HepG2 (cell line): ENCODE measurements at regions not wholly inside any gene's neighbourhood (a gene's known extent, or its start where the extent isn't known, plus 50 kb on each side); places are given as distances from the start of the nearest gene placed in this dataset.
A peak's percentile ranks its signal among the peaks of the same experiment; 100 is the strongest.

Experiments used
- ATAC-seq: fragments of 200-7000 bp; cut with Tn5 transposase; 3 replicates; pipeline ENCODE4 v1.9.1; 2020; ENCODE audit warnings: mild to moderate bottlenecking, moderate library complexity
- BruUV-seq: library from RNA; stranded (reverse); fragments of 400-500 nt; replicated peaks from 2 replicates; lab custom pipeline; 2021; lab: Mats Ljungman, UMichigan
- CTCF ChIA-PET: fragments of 300-600 bp; formaldehyde crosslinking; extraction: SDS; loops from one replicate; lab custom pipeline; 2021; ENCODE audit warnings: low total read pairs, inconsistent platforms, low intra/inter-chr PET ratio; lab: Yijun Ruan, JAX
- POLR2A ChIA-PET: fragments of 350-600 bp; sonication (Branson Sonifier 250); formaldehyde crosslinking; loops from one replicate; lab custom pipeline; 2020; ENCODE audit warnings: antibody characterized with exemption, inconsistent platforms; lab: Yijun Ruan, JAX
- DNase-seq: peaks from one replicate; pipeline ENCODE4 v3.0.0-alpha.2; 2015; ENCODE audit warnings: low spot score
- FAIRE-seq: peaks from 3 replicates; lab custom pipeline; 2011; peaks lifted over from hg19 to GRCh38; lab: Jason Lieb, UNC
- H2AFZ ChIP-seq: one replicate; pipeline ENCODE4 v1.6.1; 2011; ENCODE audit warnings: low read length, inconsistent platforms
- H3K27ac ChIP-seq: fragments of 300-600 bp; 3 replicates; pipeline ENCODE4 v1.8.0; 2011; ENCODE audit warnings: mixed run types, mild to moderate bottlenecking, mixed read lengths, low read length, inconsistent platforms; ENCODE audit not compliant: insufficient read depth; ENCODE audit errors: extremely low read length
- H3K27me3 ChIP-seq, 2 experiments: fragments of 200-600 bp in 1 of 2; 2 replicates in 1 of 2; 3 replicates in 1 of 2; pipeline versions ENCODE4 v1.6.0 to v1.8.0; 2011; ENCODE audit warnings: low read length in 2 of 2, mild to moderate bottlenecking in 2 of 2, moderate library complexity in 2 of 2, inconsistent platforms in 1 of 2; ENCODE audit not compliant: insufficient read depth in 2 of 2, control insufficient read depth in 1 of 2
- H3K36me3 ChIP-seq, 2 experiments: fragments of 200-600 bp in 1 of 2; replicated peaks in 1 of 2; 2 replicates in 1 of 2; 3 replicates in 1 of 2; pipeline versions ENCODE4 v1.5.1 to v1.8.0; 2011; ENCODE audit warnings: low read length in 2 of 2, inconsistent platforms in 1 of 2; ENCODE audit not compliant: insufficient read depth in 2 of 2, control insufficient read depth in 1 of 2
- H3K4me1 ChIP-seq: 2 replicates; pipeline ENCODE4 v1.5.1; 2012; ENCODE audit warnings: low read length, inconsistent platforms; ENCODE audit not compliant: insufficient read depth
- H3K4me2 ChIP-seq: 2 replicates; pipeline ENCODE4 v1.6.0; 2011; ENCODE audit warnings: low read depth, low read length, inconsistent platforms
- H3K4me3 ChIP-seq, 3 experiments: fragments of 200-600 bp in 1 of 3; sonication (generic), shearing (Covaris generic) in 1 of 3; replicated peaks in 1 of 3; 2 replicates each; pipeline ENCODE4 v1.5.1; 2011 to 2016; ENCODE audit warnings: low read length in 3 of 3, inconsistent platforms in 2 of 3, low read depth in 2 of 3, mild to moderate bottlenecking in 2 of 3, control low read depth in 1 of 3, mixed read lengths in 1 of 3; ENCODE audit not compliant: insufficient read depth in 1 of 3
- H3K79me2 ChIP-seq: one replicate; pipeline ENCODE4 v1.6.1; 2011; ENCODE audit warnings: low read length, inconsistent platforms; ENCODE audit not compliant: insufficient read depth
- H3K9ac ChIP-seq: 2 replicates; pipeline ENCODE4 v1.6.0; 2011; ENCODE audit warnings: mild to moderate bottlenecking, low read depth, low read length, inconsistent platforms; ENCODE audit not compliant: insufficient read depth
- H3K9me3 ChIP-seq: 2 replicates; pipeline ENCODE4 v1.5.1; 2012; ENCODE audit warnings: mild to moderate bottlenecking, low read length
- H4K20me1 ChIP-seq: 2 replicates; pipeline ENCODE4 v1.6.0; 2011; ENCODE audit warnings: inconsistent platforms, mild to moderate bottlenecking, low read length, moderate library complexity; ENCODE audit not compliant: insufficient read depth
- CAMTA2 ChIP-seq: sonication (generic); formaldehyde crosslinking; IDR thresholded peaks from 2 replicates; pipeline ENCODE4 v1.4.0; 2020; ENCODE audit warnings: mild to moderate bottlenecking, missing genetic modification reagents, borderline replicate concordance
- ELF4 ChIP-seq: sonication (generic); formaldehyde crosslinking; IDR thresholded peaks from 2 replicates; pipeline ENCODE4 v1.5.0; 2020; ENCODE audit warnings: missing genetic modification reagents, mild to moderate bottlenecking, moderate library complexity, borderline replicate concordance
- KLF6 ChIP-seq: IDR thresholded peaks from 2 replicates; pipeline ENCODE4 v1.8.0; 2016; ENCODE audit warnings: missing biosample characterization, missing genetic modification reagents
- NFYB ChIP-seq: sonication (generic); formaldehyde crosslinking; IDR thresholded peaks from 2 replicates; pipeline ENCODE4 v1.4.0; 2020; ENCODE audit warnings: missing genetic modification reagents
- RAD51 ChIP-seq: fragments of 450-650 bp; IDR thresholded peaks from 2 replicates; pipeline ENCODE4 v1.6.1; 2016; ENCODE audit warnings: borderline replicate concordance
- SAP130 ChIP-seq: IDR thresholded peaks from 2 replicates; pipeline ENCODE4 v1.6.1; 2016; ENCODE audit warnings: low read depth
- ZBTB25 ChIP-seq: IDR thresholded peaks from 2 replicates; pipeline ENCODE4 v1.6.1; 2018; ENCODE audit warnings: missing genetic modification reagents
- ZNF766 ChIP-seq: sonication (generic); formaldehyde crosslinking; IDR thresholded peaks from 2 replicates; pipeline ENCODE4 v1.5.0; 2020; ENCODE audit warnings: missing genetic modification reagents, borderline replicate concordance
- WGBS: methylation state at CpG from one replicate; pipeline ENCODE4 v1.1.6; 2017; ENCODE audit warnings: low lambda C conversion rate; 5-methylcytosine and 5-hydroxymethylcytosine counted together
- in situ Hi-C: cut with HindIII; loops from 2 replicates; pipeline ENCODE4 v1.10.0; 2017; ENCODE audit warnings: low pct_unique_long_range_greater_than_20kb; ENCODE audit not compliant: extremely low pct_ligation_motif_present
- intact Hi-C: fragments of 100-400 bp; cut with micrococcal nuclease; formaldehyde crosslinking; loops from one replicate; pipeline ENCODE4 v1.10.0; 2022; ENCODE audit not compliant: unreplicated experiment
- TF ChIP-seq, protein P1 (sequence below): sonication (generic); formaldehyde crosslinking; IDR thresholded peaks from 2 replicates; pipeline ENCODE4 v1.4.0; 2020; ENCODE audit warnings: mild to moderate bottlenecking, low read depth, missing genetic modification reagents
- TF ChIP-seq, protein P2 (sequence below): sonication (generic); formaldehyde crosslinking; IDR thresholded peaks from 2 replicates; pipeline ENCODE4 v1.4.0; 2020; ENCODE audit warnings: missing genetic modification reagents
- TF ChIP-seq, protein P3 (sequence below): sonication (generic); formaldehyde crosslinking; IDR thresholded peaks from 2 replicates; pipeline ENCODE4 v1.8.0; 2022; ENCODE audit warnings: missing genetic modification reagents, mild to moderate bottlenecking, inconsistent platforms, borderline replicate concordance

DNA sequence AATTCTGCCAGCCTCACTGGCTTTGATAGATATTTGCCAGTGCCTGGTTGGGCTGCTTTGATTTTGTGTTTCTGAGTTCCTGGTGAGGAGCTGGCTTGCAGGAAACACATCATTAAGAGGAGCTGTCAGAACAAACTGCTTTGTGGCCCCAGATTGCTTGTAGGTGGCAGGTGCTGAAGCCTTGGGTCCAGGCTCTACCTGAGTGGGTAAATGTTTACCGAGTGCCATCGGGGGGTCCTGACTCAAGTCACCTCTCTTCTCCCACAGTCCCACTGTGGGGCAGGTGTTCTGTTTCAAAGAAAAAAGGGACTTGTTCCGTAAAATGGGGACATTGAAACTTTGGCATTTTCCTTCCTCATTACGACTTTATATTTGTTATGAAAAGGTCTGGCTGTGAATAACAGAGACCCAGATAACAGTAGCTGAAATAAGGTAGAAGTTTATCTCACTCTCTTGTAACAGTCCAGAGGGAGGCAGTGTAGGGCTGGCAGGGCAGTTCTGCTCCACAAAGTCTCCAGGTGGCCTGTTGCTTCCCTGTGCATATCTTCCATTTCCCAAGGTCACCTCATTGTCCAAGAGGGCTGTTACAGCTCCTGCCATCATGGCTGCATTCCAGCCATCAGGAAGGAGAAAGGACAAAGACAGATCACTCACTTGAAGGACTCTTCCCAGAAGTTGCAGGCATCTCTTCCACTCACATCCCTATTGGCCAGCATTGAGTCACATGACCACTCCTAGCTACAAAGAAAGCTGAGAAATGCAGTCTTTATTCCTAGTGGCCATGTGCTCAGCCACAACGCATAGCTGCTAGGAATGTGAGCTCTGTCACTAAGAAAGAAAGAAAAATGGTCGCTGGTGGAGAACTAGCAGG, 149.9 kb upstream of the KCNG1 start:
- ChIA-PET CTCF (no interaction called here), POLR2A (no interaction called here)
- Histone ChIP-seq H3K79me2 (no peaks in the 10 kb centered on the region), H3K36me3 (no peaks in the 10 kb centered on the region), H3K27ac (no peak overlapping the region), H3K9me3 (no peaks in the 10 kb centered on the region), H3K4me1 (no peaks in the 10 kb centered on the region), H3K4me3 (no peak overlapping the region), H3K4me2 (no peak overlapping the region), H3K27me3 (no peaks in the 10 kb centered on the region; a peak in 1 of 5 replicates), H3K9ac (no peak overlapping the region), H4K20me1 (no peaks in the 10 kb centered on the region), H2AFZ (no peak overlapping the region)
- no TSS peak for BruUV-seq
- no peak for DNase-seq
- TF ChIP-seq NFYB (CRISPR knock-in tag) (peak; percentile 63), RAD51 (peak; percentile 5; the same call in 1 of the 2 replicates), CAMTA2 (no peak), SAP130 (no peak)
- TF ChIP-seq, protein P1, sequence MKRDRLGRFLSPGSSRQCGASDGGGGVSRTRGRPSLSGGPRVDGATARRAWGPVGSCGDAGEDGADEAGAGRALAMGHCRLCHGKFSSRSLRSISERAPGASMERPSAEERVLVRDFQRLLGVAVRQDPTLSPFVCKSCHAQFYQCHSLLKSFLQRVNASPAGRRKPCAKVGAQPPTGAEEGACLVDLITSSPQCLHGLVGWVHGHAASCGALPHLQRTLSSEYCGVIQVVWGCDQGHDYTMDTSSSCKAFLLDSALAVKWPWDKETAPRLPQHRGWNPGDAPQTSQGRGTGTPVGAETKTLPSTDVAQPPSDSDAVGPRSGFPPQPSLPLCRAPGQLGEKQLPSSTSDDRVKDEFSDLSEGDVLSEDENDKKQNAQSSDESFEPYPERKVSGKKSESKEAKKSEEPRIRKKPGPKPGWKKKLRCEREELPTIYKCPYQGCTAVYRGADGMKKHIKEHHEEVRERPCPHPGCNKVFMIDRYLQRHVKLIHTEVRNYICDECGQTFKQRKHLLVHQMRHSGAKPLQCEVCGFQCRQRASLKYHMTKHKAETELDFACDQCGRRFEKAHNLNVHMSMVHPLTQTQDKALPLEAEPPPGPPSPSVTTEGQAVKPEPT (CRISPR knock-in tag): no peak
- ATAC-seq: no peak
- 8% methylated on average over 6 of the region's 6 CpGs for WGBS
- intact Hi-C loops: no loop called here
- no peak for FAIRE-seq
- in situ Hi-C loops: no loop called here

GRCh38 chr20:51171141-51171540, 148.2 kb upstream of the KCNG1 start:
- H3K27ac ChIP-seq: no peak overlapping the region
- no peaks in the 10 kb centered on the region for H3K9me3 ChIP-seq
- in situ Hi-C loops (no loop called here), intact Hi-C loops (no loop called here)
- H2AFZ ChIP-seq: no peak overlapping the region
- no peaks in the 10 kb centered on the region for H3K4me1 ChIP-seq
- H3K4me2 ChIP-seq: no peak overlapping the region
- no peaks in the 10 kb centered on the region for H3K79me2 ChIP-seq
- H3K36me3 ChIP-seq: no peaks in the 10 kb centered on the region
- no peak overlapping the region for H3K9ac ChIP-seq
- ChIA-PET CTCF (no interaction called here), POLR2A (no interaction called here)
- no TSS peak for BruUV-seq
- DNase-seq (no peak), FAIRE-seq (no peak), ATAC-seq (no peak)
- WGBS: 8% methylated on average over 2 of the region's 2 CpGs
- no peaks in the 10 kb centered on the region; a peak in 1 of 5 replicates for H3K27me3 ChIP-seq
- no peaks in the 10 kb centered on the region for H4K20me1 ChIP-seq
- no peak overlapping the region for H3K4me3 ChIP-seq
- no peak for TF ChIP-seq ZBTB25 (CRISPR knock-in tag)
- TF ChIP-seq, protein P2, sequence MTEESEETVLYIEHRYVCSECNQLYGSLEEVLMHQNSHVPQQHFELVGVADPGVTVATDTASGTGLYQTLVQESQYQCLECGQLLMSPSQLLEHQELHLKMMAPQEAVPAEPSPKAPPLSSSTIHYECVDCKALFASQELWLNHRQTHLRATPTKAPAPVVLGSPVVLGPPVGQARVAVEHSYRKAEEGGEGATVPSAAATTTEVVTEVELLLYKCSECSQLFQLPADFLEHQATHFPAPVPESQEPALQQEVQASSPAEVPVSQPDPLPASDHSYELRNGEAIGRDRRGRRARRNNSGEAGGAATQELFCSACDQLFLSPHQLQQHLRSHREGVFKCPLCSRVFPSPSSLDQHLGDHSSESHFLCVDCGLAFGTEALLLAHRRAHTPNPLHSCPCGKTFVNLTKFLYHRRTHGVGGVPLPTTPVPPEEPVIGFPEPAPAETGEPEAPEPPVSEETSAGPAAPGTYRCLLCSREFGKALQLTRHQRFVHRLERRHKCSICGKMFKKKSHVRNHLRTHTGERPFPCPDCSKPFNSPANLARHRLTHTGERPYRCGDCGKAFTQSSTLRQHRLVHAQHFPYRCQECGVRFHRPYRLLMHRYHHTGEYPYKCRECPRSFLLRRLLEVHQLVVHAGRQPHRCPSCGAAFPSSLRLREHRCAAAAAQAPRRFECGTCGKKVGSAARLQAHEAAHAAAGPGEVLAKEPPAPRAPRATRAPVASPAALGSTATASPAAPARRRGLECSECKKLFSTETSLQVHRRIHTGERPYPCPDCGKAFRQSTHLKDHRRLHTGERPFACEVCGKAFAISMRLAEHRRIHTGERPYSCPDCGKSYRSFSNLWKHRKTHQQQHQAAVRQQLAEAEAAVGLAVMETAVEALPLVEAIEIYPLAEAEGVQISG (CRISPR knock-in tag): no peak
- TF ChIP-seq ELF4 (CRISPR knock-in tag): no peak
- no peak for TF ChIP-seq KLF6 (CRISPR knock-in tag)
- TF ChIP-seq, protein P3, sequence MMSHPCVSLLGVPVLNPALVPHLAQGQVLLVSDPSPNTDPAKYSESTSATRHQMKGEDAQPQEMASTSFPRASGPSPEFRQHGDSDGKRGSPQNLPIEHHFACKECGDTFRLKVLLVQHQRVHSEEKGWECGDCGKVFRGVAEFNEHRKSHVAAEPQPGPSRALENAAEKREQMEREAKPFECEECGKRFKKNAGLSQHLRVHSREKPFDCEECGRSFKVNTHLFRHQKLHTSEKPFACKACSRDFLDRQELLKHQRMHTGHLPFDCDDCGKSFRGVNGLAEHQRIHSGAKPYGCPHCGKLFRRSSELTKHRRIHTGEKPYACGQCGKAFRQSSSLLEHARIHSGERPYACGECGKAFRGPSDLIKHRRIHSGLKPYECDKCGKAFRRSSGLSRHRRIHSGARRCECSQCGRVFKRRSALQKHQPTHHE (CRISPR knock-in tag): no peak
- TF ChIP-seq ZNF766 (CRISPR knock-in tag): no peak
